GM12875 (cell line): ENCODE measurements at regions not wholly inside any gene's neighbourhood (a gene's known extent, or its start where the extent isn't known, plus 50 kb on each side); places are given as distances from the start of the nearest gene placed in this dataset.

Experiments
- H3K4me3 ChIP-seq: one replicate; pipeline ENCODE4 v1.5.1; 2011; ENCODE audit warnings: low read depth, low read length, control low read depth
- CTCF ChIP-seq: IDR thresholded peaks from 2 replicates; pipeline ENCODE4 v1.5.1; 2011; ENCODE audit warnings: low read depth, mild to moderate bottlenecking, control low read depth, inconsistent platforms, low read length, moderate library complexity, borderline replicate concordance; ENCODE audit not compliant: insufficient read depth

GRCh38 chr10:110392868-110393740, 88.4 kb upstream of the SMNDC1 start:
- no peak overlapping the region for H3K4me3 ChIP-seq
- no peak for TF ChIP-seq CTCF

- no peak for TF ChIP-seq CTCF
- no peak overlapping the region for H3K4me3 ChIP-seq
Observed at GRCh38 chr10:110393866-110394265, 89.1 kb upstream of the SMNDC1 start.

- no peak for TF ChIP-seq CTCF
Observed at GRCh38 chr10:110394296-110394695, 89.6 kb upstream of the SMNDC1 start.

DNA sequence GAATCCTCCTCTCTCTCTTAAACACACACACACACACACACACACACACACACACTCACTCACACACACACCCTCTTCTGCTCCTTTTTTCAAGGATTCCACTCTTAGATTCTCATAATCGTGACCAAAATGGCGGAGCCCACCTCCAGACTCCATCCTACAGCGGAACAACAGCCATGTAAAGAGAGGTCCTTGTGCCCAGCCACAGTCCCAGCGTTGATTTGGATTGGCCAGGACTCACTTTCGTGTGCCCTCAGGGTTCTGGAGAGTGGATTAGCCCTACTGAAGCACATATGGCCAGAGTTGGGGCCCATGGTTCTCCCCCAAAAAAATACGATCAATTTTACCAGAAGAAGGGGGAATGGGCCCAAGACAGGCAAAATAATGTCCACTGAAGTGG, 90.2 kb upstream of the SMNDC1 start:
- no peak overlapping the region for H3K4me3 ChIP-seq
- no peak for TF ChIP-seq CTCF

More at GRCh38 chr10:110394296-110394695, 89.6 kb upstream of the SMNDC1 start:
- no peak overlapping the region for H3K4me3 ChIP-seq

- TF ChIP-seq CTCF: no peak
- H3K4me3 ChIP-seq: no peak overlapping the region
Observed at GRCh38 chr10:110395350-110396283, 90.9 kb upstream of the SMNDC1 start.

- no peak for TF ChIP-seq CTCF
- no peak overlapping the region for H3K4me3 ChIP-seq
Observed at GRCh38 chr10:110396284-110396651, 91.5 kb upstream of the SMNDC1 start.
